Suppressor macrophage (primary cell): ENCODE measurements at regions not wholly inside any gene's neighbourhood (a gene's known extent, or its start where the extent isn't known, plus 50 kb on each side); places are given as distances from the start of the nearest gene placed in this dataset.
"Not testable (repeated sequence)": the region's sequence is repeated elsewhere in the genome, so short reads cannot be mapped to it uniquely, and the experiment has no call there.

Experiments used
- DNase-seq, 4 experiments: peaks; one replicate each; pipeline ENCODE4 v3.0.0-alpha.2; 2020 to 2022

DNA sequence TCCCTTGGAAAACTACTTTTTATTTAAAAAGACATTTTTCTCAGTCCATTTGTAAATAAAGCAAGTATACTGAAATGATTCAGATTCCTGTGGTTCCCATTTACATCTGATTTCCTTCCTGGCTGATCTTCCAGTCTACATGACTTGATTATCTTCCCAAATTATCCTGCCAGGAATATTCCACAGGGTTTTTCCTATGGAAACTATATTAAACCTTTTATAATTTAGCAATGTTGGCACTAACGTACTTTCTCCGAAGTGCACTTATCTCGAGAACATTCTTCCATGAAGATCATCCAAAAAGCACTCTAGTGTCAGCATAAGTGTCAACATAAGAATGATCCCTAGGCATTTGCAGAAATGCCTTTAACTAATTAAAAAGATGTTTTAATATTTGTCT is 347.7 kb upstream of the KIF2B start:
- no peak for DNase-seq

DNA sequence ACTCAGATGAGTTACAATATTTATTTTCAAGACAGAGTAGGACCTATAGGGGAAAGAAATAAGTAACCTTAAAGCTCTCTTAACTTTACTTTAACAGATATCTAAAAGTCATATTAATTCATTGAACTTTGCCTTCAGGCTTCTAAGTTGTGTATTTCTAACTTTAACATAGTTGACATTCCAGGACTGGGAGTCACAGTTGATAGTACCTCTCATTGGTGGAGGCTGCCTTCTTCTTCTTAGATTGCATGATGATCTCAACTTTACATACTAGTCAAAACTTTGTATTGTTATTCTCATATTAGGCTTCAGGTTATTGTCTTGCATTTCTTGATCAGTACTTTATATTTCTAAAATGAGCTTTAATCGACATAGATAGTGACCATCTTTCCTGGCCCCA is 350.1 kb upstream of the KIF2B start:
- DNase-seq, result no peak

DNA sequence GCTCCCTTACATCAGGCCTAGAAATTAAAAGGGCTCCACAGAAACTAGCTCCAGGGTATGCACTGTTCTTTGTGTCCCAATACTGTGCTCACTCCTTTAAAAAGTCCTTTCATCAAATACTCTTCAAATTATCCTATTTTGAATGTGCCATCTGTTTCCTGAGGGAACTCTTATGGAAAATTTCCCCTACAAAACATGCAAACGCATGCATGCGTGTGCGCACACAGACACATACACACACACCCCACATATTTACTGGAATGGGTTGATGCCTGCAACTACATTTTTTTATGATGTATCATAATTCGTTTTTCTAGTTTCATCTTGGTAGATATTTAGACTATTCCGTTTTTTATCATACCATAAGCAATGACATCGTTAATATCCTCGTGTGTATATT is 351.2 kb upstream of the KIF2B start:
- DNase-seq, result no peak

DNA sequence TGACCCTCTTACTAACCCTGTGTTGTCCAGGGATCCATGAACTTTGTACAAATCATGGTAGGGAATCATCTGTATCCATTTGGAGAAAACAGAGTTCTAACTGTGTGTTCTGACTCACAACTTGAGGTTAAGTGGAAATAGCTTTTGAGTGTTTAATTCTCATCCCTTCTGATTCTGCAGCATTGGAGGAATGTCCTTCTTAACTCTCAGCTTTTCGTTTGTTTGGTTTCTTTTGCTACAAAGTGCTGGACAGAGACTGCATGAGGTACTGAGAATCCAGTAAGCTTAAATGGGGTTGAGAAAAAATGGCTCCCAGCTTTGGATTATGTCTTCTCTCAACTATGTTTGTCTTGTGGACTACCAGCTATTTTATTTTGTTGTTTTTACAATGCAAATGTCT is 352.1 kb upstream of the KIF2B start:
- DNase-seq, result no peak

DNA sequence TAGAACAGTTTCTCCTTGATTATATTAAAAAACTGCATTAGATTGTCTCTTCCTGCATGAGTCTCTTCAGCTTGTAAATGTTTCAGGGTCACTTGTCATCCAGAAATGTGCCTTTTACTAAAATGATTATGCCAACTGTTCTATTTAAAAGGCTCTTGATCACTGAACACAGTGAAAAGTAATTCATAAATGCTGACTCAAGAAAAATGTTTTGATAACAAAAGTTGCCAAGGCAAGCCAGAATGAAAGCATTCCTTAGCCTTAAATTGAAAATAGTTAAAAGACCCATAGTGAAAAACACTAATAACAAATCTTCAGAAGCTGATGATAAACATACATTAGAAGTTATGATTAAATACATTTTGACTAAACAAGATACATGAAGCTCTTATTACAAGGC is 356.0 kb upstream of the KIF2B start:
- no peak for DNase-seq

DNA sequence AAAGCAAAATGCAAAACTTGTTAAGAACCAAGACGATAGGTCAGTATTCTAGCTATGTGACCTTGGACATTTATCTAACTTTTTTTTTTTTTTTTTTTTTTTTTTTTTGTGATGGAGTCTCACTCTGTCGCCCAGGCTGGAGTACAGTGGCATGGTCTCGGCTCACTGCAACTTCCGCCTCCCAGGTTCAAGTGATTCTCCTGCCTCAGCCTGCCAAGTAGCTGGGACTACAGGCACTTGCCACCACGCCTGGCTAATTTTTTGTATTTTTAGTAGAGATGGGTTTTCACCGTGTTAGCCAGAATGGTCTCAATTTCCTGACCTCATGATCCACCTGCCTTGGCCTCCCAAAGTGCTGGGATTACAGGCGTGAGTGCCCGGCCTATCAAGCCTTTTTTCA is 358.3 kb upstream of the KIF2B start:
- not testable (repeated sequence) for DNase-seq

DNA sequence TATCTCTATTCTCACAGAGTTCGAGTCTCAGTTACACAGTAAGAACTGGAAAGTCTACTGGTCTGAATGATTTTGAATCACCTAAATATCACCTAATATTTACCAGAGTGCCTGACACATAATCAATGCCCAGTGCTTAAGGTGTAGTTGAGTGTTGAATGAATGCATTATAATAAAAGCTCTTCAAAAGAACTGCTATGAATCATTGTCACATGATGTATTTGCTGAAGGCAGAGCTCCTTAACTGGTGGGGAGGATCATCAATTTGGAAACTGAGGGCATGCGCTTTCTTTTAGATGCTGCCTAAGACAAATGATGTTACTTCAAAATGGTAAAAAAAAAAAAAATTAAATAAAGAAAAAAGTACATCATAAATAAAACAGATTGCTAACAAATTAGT is 359.4 kb upstream of the KIF2B start:
- DNase-seq, result no peak

DNA sequence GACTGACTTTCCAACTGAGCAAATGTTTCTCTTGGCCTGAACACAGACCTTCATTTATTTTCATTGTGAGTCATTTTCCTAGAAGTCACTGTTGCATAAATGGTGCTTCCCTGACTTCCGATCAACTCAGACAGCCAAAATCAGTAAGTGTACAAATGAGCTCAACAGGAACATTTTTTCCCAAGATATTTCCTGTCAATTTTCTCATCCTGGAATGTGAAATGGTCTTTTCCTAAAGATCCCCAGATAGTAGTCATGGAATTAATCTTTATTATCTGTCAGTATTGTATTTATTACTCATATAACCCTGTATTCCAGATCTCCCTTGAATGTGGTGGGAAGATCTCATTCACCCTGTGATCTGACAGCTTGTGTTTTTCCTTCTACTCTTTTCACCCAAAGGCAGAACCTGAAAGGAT is 360.3 kb upstream of the KIF2B start:
- no peak for DNase-seq

DNA sequence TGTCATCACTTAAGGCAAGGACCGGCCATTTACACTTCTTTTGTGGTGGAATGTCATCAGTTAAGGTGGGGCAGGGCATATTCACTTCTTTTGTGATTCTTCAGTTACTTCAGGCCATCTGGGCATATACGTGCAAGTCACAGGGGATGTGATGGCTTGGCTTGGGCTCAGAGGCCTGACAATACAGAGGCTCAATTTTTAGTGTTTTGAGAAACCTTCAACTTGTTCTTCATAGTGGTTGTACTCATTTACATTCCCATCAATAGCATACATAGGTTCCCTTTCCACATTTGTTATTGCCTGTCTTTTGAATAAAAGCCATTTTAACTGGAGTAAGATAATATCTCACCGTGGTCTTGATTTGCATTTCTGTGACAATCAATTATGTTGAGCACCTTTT is 366.8 kb upstream of the KIF2B start:
- not testable (repeated sequence) for DNase-seq

DNA sequence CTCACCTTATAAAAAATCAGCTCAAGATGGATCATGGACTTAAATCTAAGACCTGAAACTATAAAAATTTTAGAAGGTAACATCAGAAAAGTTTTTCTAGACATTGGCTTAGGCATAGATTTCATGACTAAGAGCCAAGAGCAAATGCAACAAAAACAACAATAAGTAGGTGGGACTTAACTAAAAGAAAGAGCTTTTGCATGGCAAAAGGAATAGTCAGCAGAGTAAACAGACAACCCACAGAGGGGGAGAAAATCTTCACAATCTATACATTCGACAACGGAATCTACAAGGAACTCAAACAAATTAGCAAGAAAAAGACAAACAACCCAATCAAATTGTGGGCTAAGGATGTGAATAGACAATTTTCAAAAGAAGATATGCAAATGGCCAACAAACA is 368.4 kb upstream of the KIF2B start:
- DNase-seq, result no peak

DNA sequence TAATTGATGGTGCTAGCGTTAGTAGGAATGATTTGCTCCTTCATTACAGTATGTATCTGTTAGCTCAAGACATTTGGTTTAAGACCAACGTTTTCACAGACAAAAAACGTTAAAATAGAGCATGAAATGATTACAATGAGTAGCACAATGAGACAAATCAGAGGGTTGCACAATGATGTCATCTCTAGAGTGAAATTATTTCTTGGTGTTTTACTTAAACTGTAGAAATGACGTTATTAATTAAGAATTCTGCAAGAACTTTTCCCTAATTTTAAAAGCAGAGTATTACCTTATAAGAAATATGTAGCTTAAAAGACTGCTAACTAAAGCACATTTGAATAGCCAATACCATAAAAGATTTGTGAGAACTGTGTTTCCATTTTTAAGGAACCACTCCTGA is 373.4 kb upstream of the KIF2B start:
- DNase-seq, result no peak

DNA sequence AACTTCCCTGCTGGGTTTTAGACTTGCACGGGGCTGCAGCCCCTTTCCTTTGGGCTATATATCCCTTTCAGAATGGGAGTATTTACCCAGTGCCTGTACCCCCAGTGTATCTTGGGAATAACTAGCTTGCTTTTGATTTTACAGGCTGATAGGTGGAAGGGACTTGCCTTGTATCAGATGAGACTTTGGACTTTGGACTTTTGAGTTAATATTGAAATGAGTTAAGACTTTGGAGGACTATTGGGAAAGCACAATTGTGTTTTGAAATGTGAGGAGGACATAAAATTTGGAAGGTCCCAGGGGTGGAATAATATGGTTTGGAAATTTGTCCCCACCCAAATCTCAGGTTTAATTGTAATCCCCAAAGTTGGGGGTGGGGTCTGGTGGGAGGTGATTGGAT is 393.8 kb upstream of the KIF2B start:
- DNase-seq, result no peak

DNA sequence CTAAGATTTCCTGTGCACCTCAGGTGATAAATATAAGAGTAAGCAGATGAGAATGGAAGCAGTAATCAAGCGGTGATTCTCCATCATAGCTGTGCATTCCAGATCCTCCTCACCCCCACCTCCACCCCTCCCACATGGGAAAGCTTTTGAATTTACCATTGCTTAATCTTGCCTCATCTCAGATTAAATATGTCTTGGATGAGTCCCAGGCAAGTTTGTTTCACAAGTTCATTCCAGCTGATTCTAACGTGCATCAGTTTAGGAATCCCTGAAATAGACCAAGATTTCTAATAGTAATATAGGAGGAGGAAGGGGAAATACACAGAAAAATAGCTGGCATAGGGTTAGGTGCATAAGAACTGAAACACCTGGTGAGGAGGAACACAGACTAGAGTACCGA is 396.2 kb upstream of the KIF2B start:
- DNase-seq, result no peak

DNA sequence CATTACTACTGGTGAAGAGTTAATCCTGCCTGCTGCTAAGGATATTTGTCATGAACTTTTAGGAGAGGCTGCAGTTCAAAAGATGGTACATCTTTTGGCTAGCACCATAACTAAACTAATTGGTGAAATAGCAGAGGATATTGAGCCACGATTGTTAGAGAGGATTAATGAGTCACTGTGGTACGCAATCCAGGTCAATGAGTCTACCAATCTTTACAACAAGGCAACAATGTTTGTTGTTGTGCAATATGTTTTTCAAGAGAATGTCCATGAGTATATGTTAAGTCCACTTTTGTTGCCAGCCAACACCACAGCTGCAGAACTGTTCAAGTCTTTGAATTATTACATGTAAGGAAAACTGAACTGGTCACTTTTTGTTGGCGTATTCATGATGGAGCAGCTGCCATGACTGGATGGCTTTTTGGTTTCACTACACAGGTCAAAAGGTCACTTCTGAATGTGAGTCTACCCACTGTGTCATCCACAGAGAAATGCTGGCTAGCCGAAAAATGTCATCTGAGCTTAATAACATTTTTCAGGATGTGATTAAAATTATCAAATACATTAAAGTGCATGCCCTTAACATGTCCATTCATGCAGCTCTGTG is 402.6 kb upstream of the KIF2B start:
- no peak for DNase-seq

DNA sequence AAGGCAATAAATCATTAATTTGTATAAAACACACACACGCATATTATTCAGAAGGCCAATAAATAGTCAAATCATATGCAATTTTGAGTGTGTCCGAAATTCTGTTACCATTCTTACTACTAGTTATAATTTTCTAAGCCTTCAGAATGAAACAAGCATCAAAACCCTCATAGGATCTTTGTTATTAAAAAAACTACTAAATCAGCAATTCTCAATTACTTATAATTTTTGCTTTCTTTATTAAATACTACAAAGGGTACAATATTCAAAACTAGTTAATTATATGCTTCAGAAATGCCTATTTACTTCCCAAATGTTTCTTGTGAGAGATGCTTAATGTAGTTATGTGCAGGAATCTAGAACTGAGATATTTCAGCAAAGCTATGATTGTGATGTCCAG is 413.1 kb upstream of the KIF2B start:
- DNase-seq, result no peak

DNA sequence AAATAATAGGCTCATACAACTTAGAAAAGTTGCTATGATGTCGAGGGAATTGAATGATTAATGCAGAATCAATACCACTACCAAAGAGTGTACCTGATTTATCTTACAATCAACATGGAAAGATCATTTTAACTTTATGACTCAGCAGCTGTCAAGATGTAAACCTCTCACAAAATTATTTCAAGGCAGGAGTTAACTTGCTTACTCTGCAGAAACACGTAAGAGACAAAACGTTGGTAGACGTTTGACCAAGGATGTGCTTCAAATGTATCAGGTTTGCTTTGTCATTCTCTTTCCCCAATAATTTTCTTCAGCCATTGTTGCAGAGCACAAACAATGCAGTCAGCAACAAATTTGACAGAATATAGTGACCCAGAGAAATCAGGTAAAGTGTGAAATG is 415.8 kb upstream of the KIF2B start:
- DNase-seq, result no peak

DNA sequence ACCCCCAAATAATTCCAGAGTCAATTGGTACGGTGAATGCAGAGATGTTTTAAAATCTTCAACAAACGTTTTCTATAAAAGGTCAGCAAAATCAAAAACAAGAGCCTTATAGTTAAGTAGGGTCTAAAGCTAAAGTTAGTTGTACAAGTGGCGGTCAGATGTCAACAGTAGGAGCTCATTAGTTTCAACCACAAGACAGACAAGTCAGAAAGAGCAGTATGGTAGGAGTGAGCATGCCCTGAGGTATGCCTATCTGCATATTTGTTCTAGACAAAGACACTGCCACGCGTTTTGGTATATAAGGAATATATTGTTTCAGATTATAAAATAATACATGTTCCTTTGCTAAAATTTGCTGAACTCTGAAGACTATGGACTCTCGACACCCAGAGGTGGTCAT is 431.5 kb upstream of the KIF2B start:
- DNase-seq, result no peak

DNA sequence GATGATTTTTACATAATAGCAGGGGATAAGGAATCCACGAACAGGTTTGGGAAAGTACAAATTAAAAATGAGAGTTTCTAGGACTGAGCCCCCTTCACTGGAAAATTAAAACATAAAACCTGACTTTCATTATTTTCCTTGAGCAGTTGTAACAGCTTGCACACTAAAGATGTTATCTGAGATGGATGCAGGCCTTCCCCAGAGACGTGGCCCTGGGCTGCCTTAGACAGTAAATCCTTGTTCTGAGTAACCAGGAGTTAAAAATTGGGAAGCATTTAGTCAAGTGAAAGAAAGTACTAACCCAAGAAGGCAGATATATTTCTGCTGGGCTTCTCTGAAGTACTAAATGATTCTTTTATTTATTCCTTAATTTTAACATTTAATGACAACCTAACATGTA is 432.2 kb upstream of the KIF2B start:
- DNase-seq, result no peak

DNA sequence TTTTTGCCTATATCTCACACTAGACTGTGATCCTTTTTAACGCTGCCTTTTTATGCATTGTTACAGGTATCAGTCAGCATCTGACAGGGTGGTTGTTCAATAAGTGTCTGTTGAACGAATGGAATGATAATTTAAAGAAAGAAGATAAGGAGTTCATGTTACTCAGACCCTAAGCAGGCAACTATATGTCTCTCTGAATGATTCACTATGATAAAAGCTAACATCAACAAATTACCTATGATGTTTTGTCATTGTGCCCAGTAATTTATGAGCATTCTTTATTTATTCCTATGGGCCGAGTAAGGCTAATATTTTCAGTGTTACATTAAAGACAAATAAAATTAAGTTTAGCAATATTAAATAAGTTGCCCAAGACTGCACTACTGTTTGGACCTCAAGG is 435.0 kb upstream of the KIF2B start:
- DNase-seq, result no peak

DNA sequence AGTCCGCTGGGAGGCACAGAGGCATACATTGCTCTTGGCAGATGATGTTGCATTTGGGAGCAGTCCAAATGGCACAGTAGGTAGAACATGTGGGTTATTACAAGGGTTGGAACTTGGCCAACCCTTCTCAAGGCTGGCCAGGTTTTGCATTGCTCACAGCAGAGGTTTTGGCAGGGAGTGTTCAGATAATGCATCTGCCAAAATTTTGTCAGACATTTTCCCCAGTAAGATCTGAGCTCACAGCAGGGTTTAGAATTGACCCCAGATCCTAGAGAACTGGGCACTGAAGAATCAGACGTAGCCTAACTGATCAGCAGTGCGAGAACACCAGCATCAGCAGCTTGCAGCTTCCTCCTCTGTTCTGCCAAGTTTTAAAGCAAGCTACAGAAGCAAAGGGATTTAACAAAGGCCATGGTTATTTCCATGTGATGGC is 468.8 kb upstream of the KIF2B start:
- DNase-seq, result no peak

DNA sequence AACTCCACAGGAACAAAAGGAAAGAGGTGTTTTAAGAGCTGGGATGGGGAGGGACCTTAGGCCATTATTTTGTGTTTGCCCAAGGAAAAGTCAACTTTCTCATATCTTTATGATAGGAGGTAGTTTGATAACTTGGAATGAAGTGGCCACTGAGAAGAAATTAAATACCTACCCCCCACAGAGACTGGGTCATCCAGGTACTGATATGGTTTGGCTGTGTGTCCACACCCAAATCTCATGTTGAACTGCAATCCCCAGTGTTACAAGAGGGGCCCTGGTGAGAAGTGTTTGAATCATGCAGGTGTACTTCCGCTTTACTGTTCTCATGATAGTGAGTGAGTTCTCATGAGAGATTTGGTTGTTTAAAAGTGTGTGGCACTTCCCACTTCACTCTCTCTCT is 477.9 kb upstream of the KIF2B start:
- DNase-seq, result no peak

DNA sequence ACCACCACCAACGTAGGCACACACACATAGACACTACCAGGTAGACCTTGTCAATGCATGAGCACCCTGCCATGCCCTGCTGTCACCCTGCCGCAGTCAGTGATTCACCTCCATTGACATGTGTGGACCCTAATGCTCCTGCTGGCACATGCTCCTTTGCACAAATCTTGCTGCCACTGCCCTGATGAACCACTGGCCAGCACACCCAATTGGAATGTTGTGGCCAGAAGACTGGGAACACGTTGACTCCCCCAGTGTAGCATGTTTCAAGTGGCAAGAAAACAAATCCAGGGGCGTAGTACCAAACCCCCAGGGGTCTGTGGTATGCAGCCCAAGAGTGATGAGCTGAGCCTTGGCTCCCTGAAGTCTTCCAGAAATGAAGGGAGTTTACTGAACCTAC is 486.4 kb upstream of the KIF2B start:
- no peak for DNase-seq

DNA sequence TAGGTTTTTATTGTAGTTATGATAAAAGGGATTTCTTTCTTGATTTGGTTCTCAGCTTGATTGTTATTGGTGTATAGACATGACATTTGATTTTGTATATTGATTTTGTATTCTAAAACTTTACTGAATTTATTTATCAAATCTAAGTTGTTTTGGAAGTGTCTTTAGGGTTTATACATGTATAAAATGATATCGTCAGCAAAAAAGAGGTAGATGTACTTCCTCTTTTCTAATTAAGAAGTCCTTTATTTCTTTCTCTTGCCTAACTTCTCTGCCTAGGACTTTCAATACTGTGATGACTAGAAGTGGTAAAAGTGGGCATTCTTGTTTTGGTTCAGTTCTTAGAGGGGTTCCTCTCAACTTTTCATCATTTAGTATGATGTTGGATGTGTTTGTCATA is 487.3 kb upstream of the KIF2B start:
- DNase-seq, result no peak

DNA sequence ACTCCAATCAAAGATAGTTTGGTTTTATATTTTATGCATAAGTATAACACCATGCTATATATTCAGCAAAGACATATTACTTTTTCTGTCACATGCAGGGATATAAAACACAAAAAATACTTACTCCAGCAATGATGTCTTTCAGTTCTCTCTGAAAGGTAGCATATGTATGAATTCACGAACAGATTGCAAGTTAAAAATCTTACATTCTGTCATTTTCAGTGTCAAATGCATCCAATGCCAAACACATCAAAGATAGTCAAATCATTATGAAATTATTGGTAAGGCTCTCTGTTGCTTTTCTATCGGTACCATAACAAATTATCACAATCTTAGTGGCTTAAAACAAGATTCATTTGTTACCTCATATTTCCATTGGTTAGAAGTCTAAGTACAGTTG is 492.0 kb upstream of the KIF2B start:
- no peak for DNase-seq

DNA sequence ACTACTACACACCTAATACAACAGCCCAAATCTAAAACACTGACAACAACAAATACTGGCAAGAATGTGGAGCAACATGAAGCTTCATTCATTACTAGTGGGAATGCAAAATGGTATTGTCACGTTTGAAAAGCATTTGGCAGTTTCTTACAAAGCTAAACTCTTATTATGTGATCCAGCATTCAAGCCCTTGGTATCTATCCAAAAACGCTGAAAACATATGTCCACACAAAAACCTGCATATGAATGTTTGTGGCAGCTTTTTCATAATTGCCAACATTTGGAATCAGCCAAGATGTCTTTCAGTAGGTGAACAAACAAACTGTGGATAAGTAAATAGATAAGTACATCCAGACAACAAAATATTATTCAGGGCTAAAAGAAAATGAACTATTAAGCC is 501.1 kb upstream of the KIF2B start:
- no peak for DNase-seq

DNA sequence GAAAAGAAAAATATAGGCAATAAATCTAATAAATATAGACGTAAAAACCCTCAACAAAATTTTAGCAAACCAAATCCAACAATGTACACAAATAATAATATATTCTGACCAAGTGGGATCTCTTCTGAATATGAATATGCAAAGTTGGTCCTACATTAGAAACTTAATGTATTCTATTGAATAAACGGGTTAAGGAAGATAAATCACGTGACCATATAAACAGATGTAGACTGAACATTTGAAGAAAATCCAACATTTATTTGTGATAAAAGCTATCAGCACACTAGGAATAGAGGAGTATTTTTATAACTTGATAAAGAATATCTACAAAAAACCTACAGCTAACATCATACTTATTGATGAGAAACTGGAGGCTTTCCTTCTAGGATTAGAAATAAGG is 502.8 kb upstream of the KIF2B start:
- DNase-seq, result no peak
